Activated CD4-positive, alpha-beta T cell treated with anti-CD3 and anti-CD28 coated beads for 36 hours (primary cell): ENCODE measurements at regions not wholly inside any gene's neighbourhood (a gene's known extent, or its start where the extent isn't known, plus 50 kb on each side); places are given as distances from the start of the nearest gene placed in this dataset.

Experiments used
- ATAC-seq: fragments of 200-7000 bp; cut with Tn5 transposase; one replicate; pipeline ENCODE4 v1.10.0; 2021; ENCODE audit warnings: mild to moderate bottlenecking, moderate library complexity
- CTCF ChIA-PET: fragments of 350-600 bp; sonication (Branson Sonifier 250); formaldehyde crosslinking; loops from one replicate; lab custom pipeline; 2021; ENCODE audit warnings: antibody characterized with exemption; lab: Charles Lee
- POLR2A ChIA-PET: fragments of 350-600 bp; sonication (Branson Sonifier 250); formaldehyde crosslinking; loops from one replicate; lab custom pipeline; 2021; ENCODE audit warnings: antibody characterized with exemption, inconsistent platforms; lab: Charles Lee
- DNase-seq: peaks from one replicate; pipeline ENCODE4 v3.0.0-alpha.2; 2020
- H3K27ac Mint-ChIP-seq: one replicate; pipeline ENCODE4 v1.8.0; 2021; ENCODE audit warnings: mixed read lengths
- H3K27me3 Mint-ChIP-seq: one replicate; pipeline ENCODE4 v1.8.0; 2021; ENCODE audit warnings: mixed read lengths
- H3K36me3 Mint-ChIP-seq: one replicate; pipeline ENCODE4 v1.8.0; 2021; ENCODE audit warnings: low read depth, mixed read lengths
- H3K4me1 Mint-ChIP-seq: one replicate; pipeline ENCODE4 v1.8.0; 2021; ENCODE audit warnings: mixed read lengths
- H3K4me3 Mint-ChIP-seq: one replicate; pipeline ENCODE4 v1.8.0; 2021; ENCODE audit warnings: mild to moderate bottlenecking, moderate library complexity, mixed read lengths
- H3K9me3 Mint-ChIP-seq: one replicate; pipeline ENCODE4 v1.8.0; 2021; ENCODE audit warnings: low read depth, mixed read lengths
- intact Hi-C, 2 experiments: fragments of 100-400 bp; cut with DNase I in 1 of 2; cut with micrococcal nuclease in 1 of 2; formaldehyde crosslinking; loops; one replicate each; pipeline versions ENCODE4 v1.14.2 to v1.15.1; 2022 to 2024; cut with DNase I, micrococcal nuclease

- intact Hi-C loops, result loop anchor here in 1 of 2 experiments (1.0 kb wide), 1 partner anchor 31 kb away; no protein-coding TSS in a partner anchor
- DNase-seq (no peak), ATAC-seq (no peak)
- no peak overlapping the region for H3K4me3 Mint-ChIP-seq
- POLR2A ChIA-PET, result no interaction called here
- no peak overlapping the region for H3K27ac Mint-ChIP-seq
- H3K36me3 Mint-ChIP-seq, result no peaks in the 10 kb centered on the region
- CTCF ChIA-PET, result interaction anchor here (0.5 to 1.4 kb wide), 2 partner anchors 280 to 381 kb away, joined by 4 read pairs; no protein-coding TSS in a partner anchor
- no peaks in the 10 kb centered on the region for H3K9me3 Mint-ChIP-seq
- peaks cover 2% of the 10 kb centered on the region for H3K27me3 Mint-ChIP-seq
- no peaks in the 10 kb centered on the region for H3K4me1 Mint-ChIP-seq
These were observed 113.8 kb upstream of the EEPD1 start for GRCh38 chr7:36039243-36039642.

- POLR2A ChIA-PET, result no interaction called here
- H3K27ac Mint-ChIP-seq, result no peak overlapping the region
- DNase-seq, result no peak
These were observed 113.4 kb upstream of the EEPD1 start for GRCh38 chr7:36039671-36040070.

GRCh38 chr7:36040679-36041078 is 112.4 kb upstream of the EEPD1 start:
- no peak overlapping the region for H3K4me3 Mint-ChIP-seq
- CTCF ChIA-PET, result interaction anchor here (1.4 kb wide), 1 partner anchor 278 kb away, joined by 4 read pairs; no protein-coding TSS in a partner anchor
- ATAC-seq, result no peak

More at GRCh38 chr7:36039671-36040070, 113.4 kb upstream of the EEPD1 start:
- intact Hi-C loops, result loop anchor here in 1 of 2 experiments (1.0 kb wide), 1 partner anchor 31 kb away; no protein-coding TSS in a partner anchor
- Mint-ChIP-seq H3K4me1 (no peaks in the 10 kb centered on the region), H3K36me3 (no peaks in the 10 kb centered on the region), H3K9me3 (no peaks in the 10 kb centered on the region), H3K4me3 (no peak overlapping the region), H3K27me3 (no peaks in the 10 kb centered on the region)
- no peak for ATAC-seq
- CTCF ChIA-PET, result interaction anchor here (0.5 to 1.4 kb wide), 2 partner anchors 279 to 381 kb away, joined by 4 read pairs; no protein-coding TSS in a partner anchor

GRCh38 chr7:36044101-36044892 is 108.8 kb upstream of the EEPD1 start:
- ChIA-PET CTCF (interaction anchor here (0.6 to 1.0 kb wide), 2 partner anchors 75 to 243 kb away, joined by 3 read pairs; no protein-coding TSS in a partner anchor), POLR2A (no interaction called here)
- intact Hi-C loops, result no loop called here
- H3K9me3 Mint-ChIP-seq, result no peaks in the 10 kb centered on the region
- no peaks in the 10 kb centered on the region for H3K4me1 Mint-ChIP-seq
- no peaks in the 10 kb centered on the region for H3K27me3 Mint-ChIP-seq
- H3K36me3 Mint-ChIP-seq, result no peaks in the 10 kb centered on the region
- ATAC-seq, result no peak
- no peak overlapping the region for H3K4me3 Mint-ChIP-seq
- no peak overlapping the region for H3K27ac Mint-ChIP-seq
- no peak for DNase-seq

More at GRCh38 chr7:36040679-36041078, 112.4 kb upstream of the EEPD1 start:
- DNase-seq, result no peak
- H3K36me3 Mint-ChIP-seq, result no peaks in the 10 kb centered on the region
- H3K27me3 Mint-ChIP-seq, result no peaks in the 10 kb centered on the region
- H3K4me1 Mint-ChIP-seq, result no peaks in the 10 kb centered on the region
- POLR2A ChIA-PET, result no interaction called here
- intact Hi-C loops, result no loop called here
- H3K27ac Mint-ChIP-seq, result no peak overlapping the region
- no peaks in the 10 kb centered on the region for H3K9me3 Mint-ChIP-seq

GRCh38 chr7:36045326-36045725 is 107.7 kb upstream of the EEPD1 start:
- ChIA-PET CTCF (interaction anchor here (1.0 kb wide), 1 partner anchor 242 kb away, joined by 3 read pairs; no protein-coding TSS in a partner anchor), POLR2A (no interaction called here)
- H3K27ac Mint-ChIP-seq, result no peak overlapping the region
- H3K4me3 Mint-ChIP-seq, result no peak overlapping the region
- ATAC-seq, result no peak
- no peaks in the 10 kb centered on the region for H3K36me3 Mint-ChIP-seq
- no peak for DNase-seq
- intact Hi-C loops, result no loop called here
- no peaks in the 10 kb centered on the region for H3K27me3 Mint-ChIP-seq
- no peaks in the 10 kb centered on the region for H3K9me3 Mint-ChIP-seq
- no peaks in the 10 kb centered on the region for H3K4me1 Mint-ChIP-seq

- no peak for ATAC-seq
- H3K4me3 Mint-ChIP-seq, result no peak overlapping the region
- no peaks in the 10 kb centered on the region for H3K36me3 Mint-ChIP-seq
- H3K27me3 Mint-ChIP-seq, result no peaks in the 10 kb centered on the region
- no peaks in the 10 kb centered on the region for H3K4me1 Mint-ChIP-seq
- no peak overlapping the region for H3K27ac Mint-ChIP-seq
- intact Hi-C loops, result no loop called here
- no peaks in the 10 kb centered on the region for H3K9me3 Mint-ChIP-seq
- ChIA-PET POLR2A (no interaction called here), CTCF (no interaction called here)
- no peak for DNase-seq
These were observed 107.2 kb upstream of the EEPD1 start for GRCh38 chr7:36045830-36046341.

- DNase-seq, result no peak
- no peaks in the 10 kb centered on the region for H3K4me1 Mint-ChIP-seq
- ATAC-seq, result no peak
- no peak overlapping the region for H3K27ac Mint-ChIP-seq
- POLR2A ChIA-PET, result no interaction called here
- no peak overlapping the region for H3K4me3 Mint-ChIP-seq
- CTCF ChIA-PET, result interaction anchor here (1.2 kb wide), 1 partner anchor 243 kb away, joined by 3 read pairs; no protein-coding TSS in a partner anchor
- H3K36me3 Mint-ChIP-seq, result no peaks in the 10 kb centered on the region
- H3K27me3 Mint-ChIP-seq, result peaks cover 3% of the 10 kb centered on the region
- intact Hi-C loops, result no loop called here
- H3K9me3 Mint-ChIP-seq, result no peaks in the 10 kb centered on the region
These were observed 105.9 kb upstream of the EEPD1 start for GRCh38 chr7:36047091-36047658.

GRCh38 chr7:36048141-36048901 is 104.7 kb upstream of the EEPD1 start:
- ATAC-seq, result no peak
- ChIA-PET POLR2A (interaction anchor here (0.6 kb wide), 1 partner anchor 39 kb away, joined by 11 read pairs; no protein-coding TSS in a partner anchor), CTCF (interaction anchor here (0.7 to 1.7 kb wide), 2 partner anchors 35 to 816 kb away, joined by 3 to 5 read pairs; no protein-coding TSS in a partner anchor)
- H3K27me3 Mint-ChIP-seq, result peaks cover 3% of the 10 kb centered on the region
- no peak overlapping the region for H3K4me3 Mint-ChIP-seq
- DNase-seq, result no peak
- intact Hi-C loops, result no loop called here
- no peaks in the 10 kb centered on the region for H3K9me3 Mint-ChIP-seq
- H3K27ac Mint-ChIP-seq, result no peak overlapping the region
- no peaks in the 10 kb centered on the region for H3K4me1 Mint-ChIP-seq
- H3K36me3 Mint-ChIP-seq, result no peaks in the 10 kb centered on the region

- Mint-ChIP-seq H3K9me3 (no peaks in the 10 kb centered on the region), H3K27ac (no peak overlapping the region), H3K4me3 (no peak overlapping the region), H3K36me3 (no peaks in the 10 kb centered on the region), H3K27me3 (peaks cover 3% of the 10 kb centered on the region), H3K4me1 (no peaks in the 10 kb centered on the region)
- CTCF ChIA-PET, result interaction anchor here (1.7 kb wide), 1 partner anchor 34 kb away, joined by 5 read pairs; no protein-coding TSS in a partner anchor
- DNase-seq, result no peak
- intact Hi-C loops, result no loop called here
- POLR2A ChIA-PET, result interaction anchor here (0.6 kb wide), 1 partner anchor 39 kb away, joined by 11 read pairs; no protein-coding TSS in a partner anchor
- no peak for ATAC-seq
These were observed 104.2 kb upstream of the EEPD1 start for GRCh38 chr7:36048902-36049240.

GRCh38 chr7:36051501-36051900 is 101.6 kb upstream of the EEPD1 start:
- H3K9me3 Mint-ChIP-seq, result no peaks in the 10 kb centered on the region
- no peak overlapping the region for H3K27ac Mint-ChIP-seq
- ChIA-PET POLR2A (no interaction called here), CTCF (interaction anchor here (1.0 kb wide), 1 partner anchor 268 kb away, joined by 4 read pairs; no protein-coding TSS in a partner anchor)
- H3K4me3 Mint-ChIP-seq, result no peak overlapping the region
- ATAC-seq, result no peak
- peaks cover 3% of the 10 kb centered on the region for H3K27me3 Mint-ChIP-seq
- intact Hi-C loops, result no loop called here
- no peaks in the 10 kb centered on the region for H3K4me1 Mint-ChIP-seq
- DNase-seq, result no peak
- no peaks in the 10 kb centered on the region for H3K36me3 Mint-ChIP-seq

GRCh38 chr7:36053589-36053988 is 99.5 kb upstream of the EEPD1 start:
- POLR2A ChIA-PET, result no interaction called here
- ATAC-seq (no peak), DNase-seq (no peak)
- H3K27me3 Mint-ChIP-seq, result peaks cover 3% of the 10 kb centered on the region
- no peaks in the 10 kb centered on the region for H3K36me3 Mint-ChIP-seq
- no peak overlapping the region for H3K4me3 Mint-ChIP-seq
- no peaks in the 10 kb centered on the region for H3K4me1 Mint-ChIP-seq
- H3K27ac Mint-ChIP-seq, result no peak overlapping the region
- intact Hi-C loops, result no loop called here
- CTCF ChIA-PET, result interaction anchor here (1.1 kb wide), 1 partner anchor 11 kb away, joined by 4 read pairs; no protein-coding TSS in a partner anchor
- H3K9me3 Mint-ChIP-seq, result no peaks in the 10 kb centered on the region
